Smooth muscle cell (in vitro differentiated cells): ENCODE measurements at regions not wholly inside any gene's neighbourhood (a gene's known extent, or its start where the extent isn't known, plus 50 kb on each side); places are given as distances from the start of the nearest gene placed in this dataset.

Experiments
- DNase-seq: peaks from one replicate; lab custom pipeline; 2025; ENCODE audit not compliant: unreplicated experiment; lab: John Stamatoyannopoulos, UW
- H2AFZ ChIP-seq: fragments of 200-600 bp; sonication (generic); 2 replicates; pipeline ENCODE4 v1.6.0; 2016; ENCODE audit warnings: antibody characterized with exemption, low read depth, mild to moderate bottlenecking
- H3F3A ChIP-seq: fragments of 200-600 bp; sonication (generic); 2 replicates; pipeline ENCODE4 v1.6.0; 2017; ENCODE audit warnings: antibody characterized with exemption, low read depth
- H3K27ac ChIP-seq: fragments of 200-600 bp; sonication (generic); 2 replicates; pipeline ENCODE4 v1.5.1; 2016; ENCODE audit warnings: low read depth, mild to moderate bottlenecking
- H3K27me3 ChIP-seq: fragments of 200-600 bp; sonication (generic); 2 replicates; pipeline ENCODE4 v1.6.1; 2016; ENCODE audit warnings: low read depth, mild to moderate bottlenecking
- H3K36me3 ChIP-seq: fragments of 200-600 bp; sonication (generic); 2 replicates; pipeline ENCODE4 v1.5.1; 2016; ENCODE audit warnings: low read depth
- H3K4me1 ChIP-seq: fragments of 200-600 bp; sonication (generic); 2 replicates; pipeline ENCODE4 v1.5.1; 2016; ENCODE audit warnings: low read depth
- H3K4me2 ChIP-seq: fragments of 200-600 bp; sonication (generic); 2 replicates; pipeline ENCODE4 v1.6.0; 2016; ENCODE audit warnings: mild to moderate bottlenecking
- H3K4me3 ChIP-seq: fragments of 200-600 bp; sonication (generic); 2 replicates; pipeline ENCODE4 v1.5.1; 2016; ENCODE audit warnings: mild to moderate bottlenecking
- H3K79me2 ChIP-seq: fragments of 200-600 bp; sonication (generic); 2 replicates; pipeline ENCODE4 v1.6.0; 2016; ENCODE audit warnings: low read depth, mild to moderate bottlenecking
- H3K9ac ChIP-seq: fragments of 200-600 bp; sonication (generic); 2 replicates; pipeline ENCODE4 v1.6.0; 2016; ENCODE audit warnings: low read depth
- H3K9me3 ChIP-seq: fragments of 200-600 bp; sonication (generic); replicated peaks from 2 replicates; pipeline ENCODE4 v1.5.1; 2016; ENCODE audit warnings: low read depth
- H4K20me1 ChIP-seq: fragments of 200-600 bp; sonication (generic); 2 replicates; pipeline ENCODE4 v1.6.0; 2016; ENCODE audit warnings: low read depth
- WGBS: methylation state at CpG from one replicate; pipeline ENCODE4 v1.1.7; 2016; ENCODE audit warnings: low lambda C conversion rate; 5-methylcytosine and 5-hydroxymethylcytosine counted together
- TF ChIP-seq, protein P1 (sequence below): fragments of 200-600 bp; sonication (generic); IDR thresholded peaks from 2 replicates; pipeline ENCODE4 v1.5.1; 2017; ENCODE audit warnings: borderline replicate concordance, mild to moderate bottlenecking, antibody characterized with exemption; ENCODE audit not compliant: insufficient read depth, poor library complexity, severe bottlenecking

GRCh38 chr15:101540480-101541239, 51.2 kb upstream of the PCSK6 start:
- WGBS, result 84% methylated on average over 10 of the region's 10 CpGs
- no peak overlapping the region for H3K4me2 ChIP-seq
- TF ChIP-seq, protein P1, sequence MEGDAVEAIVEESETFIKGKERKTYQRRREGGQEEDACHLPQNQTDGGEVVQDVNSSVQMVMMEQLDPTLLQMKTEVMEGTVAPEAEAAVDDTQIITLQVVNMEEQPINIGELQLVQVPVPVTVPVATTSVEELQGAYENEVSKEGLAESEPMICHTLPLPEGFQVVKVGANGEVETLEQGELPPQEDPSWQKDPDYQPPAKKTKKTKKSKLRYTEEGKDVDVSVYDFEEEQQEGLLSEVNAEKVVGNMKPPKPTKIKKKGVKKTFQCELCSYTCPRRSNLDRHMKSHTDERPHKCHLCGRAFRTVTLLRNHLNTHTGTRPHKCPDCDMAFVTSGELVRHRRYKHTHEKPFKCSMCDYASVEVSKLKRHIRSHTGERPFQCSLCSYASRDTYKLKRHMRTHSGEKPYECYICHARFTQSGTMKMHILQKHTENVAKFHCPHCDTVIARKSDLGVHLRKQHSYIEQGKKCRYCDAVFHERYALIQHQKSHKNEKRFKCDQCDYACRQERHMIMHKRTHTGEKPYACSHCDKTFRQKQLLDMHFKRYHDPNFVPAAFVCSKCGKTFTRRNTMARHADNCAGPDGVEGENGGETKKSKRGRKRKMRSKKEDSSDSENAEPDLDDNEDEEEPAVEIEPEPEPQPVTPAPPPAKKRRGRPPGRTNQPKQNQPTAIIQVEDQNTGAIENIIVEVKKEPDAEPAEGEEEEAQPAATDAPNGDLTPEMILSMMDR, result no peak
- no peaks in the 10 kb centered on the region for H3K36me3 ChIP-seq
- DNase-seq, result no peak
- H3K4me1 ChIP-seq, result peaks cover 3% of the 10 kb centered on the region
- no peak overlapping the region for H3K9ac ChIP-seq
- no peak overlapping the region for H2AFZ ChIP-seq
- no peaks in the 10 kb centered on the region for H3K9me3 ChIP-seq
- peaks cover 11% of the 10 kb centered on the region for H3K27me3 ChIP-seq
- no peak overlapping the region for H3K27ac ChIP-seq
- H3F3A ChIP-seq, result no peaks in the 10 kb centered on the region
- no peak overlapping the region for H3K4me3 ChIP-seq
- H4K20me1 ChIP-seq, result no peaks in the 10 kb centered on the region
- no peaks in the 10 kb centered on the region for H3K79me2 ChIP-seq

DNA sequence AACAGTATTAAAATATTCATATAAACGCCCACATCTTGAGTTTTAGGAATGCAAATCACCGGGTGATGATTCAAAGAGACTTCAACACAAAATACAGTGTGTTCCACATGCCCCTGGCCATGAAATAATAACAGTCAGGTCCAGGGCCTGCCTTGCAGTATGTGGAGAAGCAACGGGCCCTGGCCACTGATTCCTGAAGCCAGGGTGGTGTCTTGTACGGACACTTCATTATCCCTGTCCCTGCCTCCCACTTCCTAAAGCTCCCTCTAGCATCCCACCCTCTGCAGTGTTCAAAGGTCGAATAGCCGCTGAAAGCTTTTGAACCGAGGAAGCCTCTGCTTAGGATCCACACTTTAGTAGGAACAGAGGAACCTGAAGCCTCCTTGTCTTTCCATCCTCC, 50.4 kb upstream of the PCSK6 start:
- no peaks in the 10 kb centered on the region for H3K79me2 ChIP-seq
- peaks cover 3% of the 10 kb centered on the region for H3K4me1 ChIP-seq
- no peaks in the 10 kb centered on the region for H3K9me3 ChIP-seq
- no peak for DNase-seq
- H2AFZ ChIP-seq, result no peak overlapping the region
- H4K20me1 ChIP-seq, result no peaks in the 10 kb centered on the region
- H3K4me3 ChIP-seq, result no peak overlapping the region
- H3K36me3 ChIP-seq, result no peaks in the 10 kb centered on the region
- 93% methylated on average over 7 of the region's 7 CpGs for WGBS
- H3K4me2 ChIP-seq, result no peak overlapping the region
- TF ChIP-seq, protein P1, result no peak
- peaks cover 4% of the 10 kb centered on the region for H3K27me3 ChIP-seq
- no peak overlapping the region for H3K9ac ChIP-seq
- H3K27ac ChIP-seq, result no peak overlapping the region
- no peaks in the 10 kb centered on the region for H3F3A ChIP-seq

GRCh38 chr15:101539492-101539891, 50.0 kb upstream of the PCSK6 start:
- H3K36me3 ChIP-seq, result no peaks in the 10 kb centered on the region
- H3F3A ChIP-seq, result no peaks in the 10 kb centered on the region
- peaks cover 3% of the 10 kb centered on the region for H3K4me1 ChIP-seq
- no peak for DNase-seq
- no peak overlapping the region for H2AFZ ChIP-seq
- no peak overlapping the region for H3K4me2 ChIP-seq
- H3K79me2 ChIP-seq, result no peaks in the 10 kb centered on the region
- H3K4me3 ChIP-seq, result no peak overlapping the region
- H3K27ac ChIP-seq, result no peak overlapping the region
- 93% methylated on average over 13 of the region's 13 CpGs for WGBS
- H3K9ac ChIP-seq, result no peak overlapping the region
- TF ChIP-seq, protein P1, result no peak
- H3K27me3 ChIP-seq, result no peaks in the 10 kb centered on the region
- no peaks in the 10 kb centered on the region for H3K9me3 ChIP-seq
- H4K20me1 ChIP-seq, result no peaks in the 10 kb centered on the region
